GM12878 (cell line): ENCODE measurements at regions not wholly inside any gene's neighbourhood (a gene's known extent, or its start where the extent isn't known, plus 50 kb on each side); places are given as distances from the start of the nearest gene placed in this dataset.

Experiments
- ATAC-seq: fragments of 200-7000 bp; cut with Tn5 transposase; 3 replicates; pipeline ENCODE4 v1.9.1; 2020; ENCODE audit warnings: mild to moderate bottlenecking, moderate library complexity
- BruUV-seq: library from RNA; stranded (reverse); fragments of 400-500 nt; replicated peaks from 2 replicates; lab custom pipeline; 2021; lab: Mats Ljungman, UMichigan
- CTCF ChIA-PET: fragments of 300-600 bp; sonication (Branson Sonifier 250); formaldehyde crosslinking; extraction: SDS; loops from one replicate; lab custom pipeline; 2021; ENCODE audit warnings: inconsistent platforms; lab: Yijun Ruan, JAX
- POLR2A ChIA-PET: fragments of 350-600 bp; formaldehyde crosslinking; extraction: SDS; loops from one replicate; lab custom pipeline; 2021; ENCODE audit warnings: inconsistent platforms; lab: Charles Lee
- RAD21 ChIA-PET: fragments of 300-600 bp; sonication (Branson Sonifier 250); formaldehyde crosslinking; loops from one replicate; lab custom pipeline; 2023; ENCODE audit warnings: antibody characterized with exemption; ENCODE audit not compliant: unreplicated experiment; lab: Charles Lee
- SMC1A ChIA-PET: fragments of 300-600 bp; sonication (Branson Sonifier 250); formaldehyde crosslinking; loops from one replicate; lab custom pipeline; 2023; ENCODE audit not compliant: unreplicated experiment, uncharacterized antibody; lab: Charles Lee
- DNase-seq: peaks from one replicate; pipeline ENCODE4 v3.0.0-alpha.2; 2011; ENCODE audit warnings: low read depth, low spot score
- FAIRE-seq: peaks from 3 replicates; lab custom pipeline; 2011; peaks lifted over from hg19 to GRCh38; lab: Jason Lieb, UNC
- H2AFZ ChIP-seq: 2 replicates; pipeline ENCODE4 v1.6.0; 2011; ENCODE audit warnings: low read depth, low read length, control low read depth; ENCODE audit not compliant: control insufficient read depth
- H3K27ac ChIP-seq: 2 replicates; pipeline ENCODE4 v1.5.1; 2011; ENCODE audit warnings: control low read depth; ENCODE audit not compliant: control insufficient read depth, insufficient read depth
- H3K27me3 ChIP-seq, 2 experiments: replicated peaks in 1 of 2; 2 replicates each; pipeline versions ENCODE4 v1.6.0 to v1.6.1; 2011; ENCODE audit warnings: low read length in 1 of 2; ENCODE audit not compliant: control insufficient read depth in 2 of 2, insufficient read depth in 2 of 2
- H3K36me3 ChIP-seq, 2 experiments: 2 replicates each; pipeline ENCODE4 v1.5.1; 2011; ENCODE audit warnings: low read length in 1 of 2; ENCODE audit not compliant: control insufficient read depth in 2 of 2, insufficient read depth in 2 of 2
- H3K4me1 ChIP-seq: 2 replicates; pipeline ENCODE4 v1.6.1; 2011; ENCODE audit warnings: mild to moderate bottlenecking, low read length, moderate library complexity, mixed read lengths; ENCODE audit not compliant: control insufficient read depth, insufficient read depth
- H3K4me2 ChIP-seq: 2 replicates; pipeline ENCODE4 v1.6.0; 2011; ENCODE audit warnings: control low read depth; ENCODE audit not compliant: control insufficient read depth, insufficient read depth
- H3K4me3 ChIP-seq: fragments of 200-600 bp; sonication (generic); 2 replicates; pipeline ENCODE4 v1.5.1; 2016
- H3K79me2 ChIP-seq: 2 replicates; pipeline ENCODE4 v1.6.0; 2011; ENCODE audit warnings: low read length; ENCODE audit not compliant: control insufficient read depth, insufficient read depth
- H3K9ac ChIP-seq: 2 replicates; pipeline ENCODE4 v1.8.0; 2011; ENCODE audit warnings: low read length, control low read depth, mixed read lengths; ENCODE audit not compliant: control insufficient read depth, insufficient read depth
- H3K9me3 ChIP-seq: replicated peaks from 3 replicates; pipeline ENCODE4 v1.5.1; 2011; ENCODE audit warnings: mild to moderate bottlenecking, low read length; ENCODE audit not compliant: control insufficient read depth, insufficient read depth
- H4K20me1 ChIP-seq: 2 replicates; pipeline ENCODE4 v1.6.0; 2011; ENCODE audit not compliant: control insufficient read depth, insufficient read depth
- CBX3 ChIP-seq: fragments of 200-600 bp; sonication (generic); IDR thresholded peaks from 2 replicates; pipeline ENCODE4 v1.6.1; 2016; ENCODE audit warnings: low read depth, borderline replicate concordance
- CBX5 ChIP-seq: sonication (generic); IDR thresholded peaks from 2 replicates; pipeline ENCODE4 v1.6.1; 2016; ENCODE audit warnings: low read depth, moderate library complexity, mild to moderate bottlenecking, inconsistent platforms
- CEBPZ ChIP-seq: fragments of 150-350 bp; IDR thresholded peaks from 2 replicates; pipeline ENCODE4 v1.6.1; 2016; ENCODE audit warnings: low read depth, low read length
- E2F4 ChIP-seq: IDR thresholded peaks from 2 replicates; pipeline ENCODE4 v1.6.1; 2012; ENCODE audit warnings: low read depth, low read length, improper control_type of control experiment
- HDGF ChIP-seq: fragments of 450-650 bp; IDR thresholded peaks from 2 replicates; pipeline ENCODE4 v1.6.1; 2016; ENCODE audit warnings: antibody characterized with exemption
- LARP7 ChIP-seq: fragments of 450-650 bp; IDR thresholded peaks from 2 replicates; pipeline ENCODE4 v1.6.1; 2017; ENCODE audit warnings: mild to moderate bottlenecking
- PKNOX1 ChIP-seq: fragments of 450-650 bp; IDR thresholded peaks from 2 replicates; pipeline ENCODE4 v1.6.1; 2016; ENCODE audit warnings: mild to moderate bottlenecking
- POLR2AphosphoS2 ChIP-seq: IDR thresholded peaks from 2 replicates; pipeline ENCODE4 v1.6.1; 2011; ENCODE audit warnings: low read depth, mild to moderate bottlenecking, low read length, improper control_type of control experiment, moderate library complexity
- POU2F2 ChIP-seq: IDR thresholded peaks from 3 replicates; pipeline ENCODE4 v1.6.1; 2011; ENCODE audit warnings: low read depth, mild to moderate bottlenecking, low read length, borderline replicate concordance
- SMAD1 ChIP-seq: fragments of 450-650 bp; IDR thresholded peaks from 2 replicates; pipeline ENCODE4 v1.6.1; 2018; ENCODE audit warnings: mild to moderate bottlenecking, low read depth; ENCODE audit not compliant: partially characterized antibody
- TCF12 ChIP-seq: IDR thresholded peaks from 2 replicates; pipeline ENCODE4 v1.6.1; 2011; ENCODE audit warnings: low read depth, mild to moderate bottlenecking, low read length
- USF2 ChIP-seq: IDR thresholded peaks from 2 replicates; pipeline ENCODE4 v1.6.1; 2011; ENCODE audit warnings: low read depth, low read length, improper control_type of control experiment, borderline replicate concordance
- ZNF622 ChIP-seq: fragments of 450-650 bp; IDR thresholded peaks from 2 replicates; pipeline ENCODE4 v1.6.1; 2017; ENCODE audit warnings: mild to moderate bottlenecking, inconsistent platforms
- ZZZ3 ChIP-seq: IDR thresholded peaks from 2 replicates; pipeline ENCODE4 v1.6.1; 2011; ENCODE audit warnings: low read depth; ENCODE audit not compliant: control insufficient read depth, insufficient read length
- WGBS: methylation state at CpG from one replicate; pipeline ENCODE4 v1.1.6; 2016; ENCODE audit warnings: low lambda C conversion rate; ENCODE audit not compliant: insufficient replicate concordance, insufficient coverage; ENCODE audit errors: missing lambda C conversion rate; 5-methylcytosine and 5-hydroxymethylcytosine counted together
- in situ Hi-C: fragments of 300-500 bp; cut with MboI; formaldehyde crosslinking; loops from 9 replicates; pipeline ENCODE4 v1.14.3; 2018; ENCODE audit warnings: mixed read lengths
- intact Hi-C: fragments of 100-400 bp; cut with micrococcal nuclease; formaldehyde crosslinking; loops from one replicate; pipeline ENCODE4 v1.14.2; 2022; ENCODE audit not compliant: unreplicated experiment

DNA sequence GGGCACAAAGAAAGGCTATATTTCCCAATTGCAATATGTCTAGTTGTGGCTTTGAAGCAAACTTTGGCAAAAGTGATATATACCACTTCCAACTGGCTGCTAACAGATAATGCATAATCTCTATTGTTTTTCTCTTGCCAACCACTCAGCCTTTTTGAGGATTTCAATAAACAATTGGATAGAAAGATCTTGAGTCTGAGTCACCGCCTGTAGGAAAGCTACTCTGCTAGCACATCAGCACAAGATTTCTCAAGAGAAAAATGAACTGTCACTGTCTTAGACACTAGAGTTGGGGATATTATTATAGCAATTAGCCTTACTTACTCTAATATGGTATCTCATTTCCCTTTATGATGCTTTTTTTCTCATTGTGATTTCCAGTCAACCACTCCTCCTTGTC is 119.7 kb downstream of the SST start:
- in situ Hi-C loops (no loop called here), intact Hi-C loops (no loop called here)
- H3K27ac ChIP-seq: no peak overlapping the region
- DNase-seq: no peak
- H3K9me3 ChIP-seq: no peaks in the 10 kb centered on the region
- no TSS peak for BruUV-seq
- no peaks in the 10 kb centered on the region for H3K79me2 ChIP-seq
- no peaks in the 10 kb centered on the region; the same call in 1 of the 2 replicates for H4K20me1 ChIP-seq
- no peaks in the 10 kb centered on the region for H3K36me3 ChIP-seq
- 100% methylated on average over 1 of the region's 1 CpG for WGBS
- no peaks in the 10 kb centered on the region for H3K4me1 ChIP-seq
- RAD21 ChIA-PET: no interaction called here
- TF ChIP-seq POU2F2 (no peak), CBX3 (no peak), POLR2AphosphoS2 (no peak), CEBPZ (no peak), E2F4 (no peak), USF2 (no peak), CBX5 (no peak), PKNOX1 (no peak), ZNF622 (no peak), HDGF (no peak), ZZZ3 (no peak), LARP7 (no peak), TCF12 (no peak), SMAD1 (no peak)
- TF ChIP-seq, all 136 proteins: peak for 0
- FAIRE-seq: no peak
- ChIA-PET POLR2A (interaction anchor here (0.7 kb wide), 1 partner anchor 422 kb away, joined by 3 read pairs; no protein-coding TSS in a partner anchor), CTCF (no interaction called here), SMC1A (no interaction called here)
- H3K27me3 ChIP-seq: peaks cover 0 to 2% of the 10 kb centered on the region in 2 experiments; a peak in 2 of 4 replicates
- no peak overlapping the region for H2AFZ ChIP-seq
- H3K4me2 ChIP-seq: no peak overlapping the region
- H3K9ac ChIP-seq: no peak overlapping the region
- H3K4me3 ChIP-seq: no peak overlapping the region
- ATAC-seq: no peak
